Spleen (tissue), 7 donors: ENCODE measurements at regions not wholly inside any gene's neighbourhood (a gene's known extent, or its start where the extent isn't known, plus 50 kb on each side); places are given as distances from the start of the nearest gene placed in this dataset.

Experiments used
- POLR2A ChIP-seq, 3 donors: fragments of 450-650 bp; IDR thresholded peaks; one replicate each; pipeline ENCODE4 v1.5.1; 2017; ENCODE audit warnings: antibody characterized with exemption in 3 of 3, mild to moderate bottlenecking in 1 of 3
- POLR2AphosphoS5 ChIP-seq, 3 donors: sonication (generic); formaldehyde crosslinking; IDR thresholded peaks; one replicate each; pipeline ENCODE4 v1.5.1; 2017; ENCODE audit warnings: antibody characterized with exemption in 3 of 3
- TF ChIP-seq, protein P1 (sequence below), 11 experiments: fragments of 200-600 bp in 7 of 11; fragments of 450-650 bp in 4 of 11; sonication (generic) in 4 of 11; IDR thresholded peaks in 8 of 11; conservative IDR thresholded peaks in 3 of 11; 1 replicate in 7 of 11; 2 replicates in 4 of 11; pipeline versions ENCODE4 v1.4.0 to v1.8.0; 2016 to 2021; ENCODE audit warnings: antibody characterized with exemption in 11 of 11, inconsistent platforms in 4 of 11, mild to moderate bottlenecking in 1 of 11
- donor health status: DM: no; HTN: no; CAD: no; lungs with moderate emphysema.
- donor health status: DM: no; HTN: no; CAD: no.
- donor health status: DM: no; HTN: no; CAD: no.

- TF ChIP-seq POLR2A (IDR thresholded peaks at IDR 0.05) (no peak), POLR2AphosphoS5 (IDR thresholded peaks at IDR 0.05) (no peak)
- TF ChIP-seq, protein P1, sequence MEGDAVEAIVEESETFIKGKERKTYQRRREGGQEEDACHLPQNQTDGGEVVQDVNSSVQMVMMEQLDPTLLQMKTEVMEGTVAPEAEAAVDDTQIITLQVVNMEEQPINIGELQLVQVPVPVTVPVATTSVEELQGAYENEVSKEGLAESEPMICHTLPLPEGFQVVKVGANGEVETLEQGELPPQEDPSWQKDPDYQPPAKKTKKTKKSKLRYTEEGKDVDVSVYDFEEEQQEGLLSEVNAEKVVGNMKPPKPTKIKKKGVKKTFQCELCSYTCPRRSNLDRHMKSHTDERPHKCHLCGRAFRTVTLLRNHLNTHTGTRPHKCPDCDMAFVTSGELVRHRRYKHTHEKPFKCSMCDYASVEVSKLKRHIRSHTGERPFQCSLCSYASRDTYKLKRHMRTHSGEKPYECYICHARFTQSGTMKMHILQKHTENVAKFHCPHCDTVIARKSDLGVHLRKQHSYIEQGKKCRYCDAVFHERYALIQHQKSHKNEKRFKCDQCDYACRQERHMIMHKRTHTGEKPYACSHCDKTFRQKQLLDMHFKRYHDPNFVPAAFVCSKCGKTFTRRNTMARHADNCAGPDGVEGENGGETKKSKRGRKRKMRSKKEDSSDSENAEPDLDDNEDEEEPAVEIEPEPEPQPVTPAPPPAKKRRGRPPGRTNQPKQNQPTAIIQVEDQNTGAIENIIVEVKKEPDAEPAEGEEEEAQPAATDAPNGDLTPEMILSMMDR (IDR thresholded peaks at IDR 0.05 in 8 of 11, conservative IDR thresholded peaks at IDR 0.05 in 3 of 11): no peak
Observed at GRCh38 chr12:42969355-42969754, 379.8 kb upstream of the PRICKLE1 start.
